ENCODE measurements at regions not wholly inside any gene's neighbourhood (a gene's known extent, or its start where the extent isn't known, plus 50 kb on each side); places are given as distances from the start of the nearest gene placed in this dataset. TPM values are rescaled to one million over a fixed set of nuclear protein-coding genes. Genes with fewer than 3 reads are reported as not detected.
"Not testable (repeated sequence)": the region's sequence is repeated elsewhere in the genome, so short reads cannot be mapped to it uniquely, and the experiment has no call there.

DNA sequence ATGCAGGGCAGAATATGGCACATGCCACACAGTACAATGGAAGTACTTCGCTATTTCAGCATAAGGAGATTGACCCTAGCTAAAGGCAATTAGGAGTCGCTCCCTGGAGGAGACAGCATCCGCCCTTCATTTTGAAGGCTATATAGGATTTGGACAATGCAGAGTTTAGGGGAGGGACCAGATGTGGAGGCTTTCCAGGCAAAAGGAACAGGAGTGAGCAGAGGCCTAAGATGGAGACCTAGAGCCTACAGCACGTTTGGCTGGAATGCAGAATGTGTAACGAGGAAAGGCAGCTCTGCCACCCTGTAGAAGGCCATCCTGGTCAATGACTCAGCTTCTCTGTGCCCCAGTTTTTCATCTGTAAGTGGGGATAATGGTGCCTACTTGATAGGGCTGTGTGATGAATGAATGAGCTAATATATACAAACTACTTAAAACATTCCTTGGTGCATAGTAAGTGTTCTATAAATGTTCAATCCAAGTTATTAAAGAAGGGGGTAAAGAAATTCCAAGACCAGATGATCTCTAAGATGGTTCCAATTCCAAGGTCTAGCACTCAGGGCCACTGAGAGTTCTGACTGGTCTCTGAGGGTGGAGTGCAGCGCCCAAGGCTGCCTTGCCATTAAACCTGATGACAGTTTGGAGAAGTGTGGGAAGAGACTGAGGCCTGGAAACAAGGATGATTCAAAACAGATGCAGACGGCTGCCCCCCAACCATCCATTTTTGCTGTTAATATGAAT is 54.3 kb upstream of the FRMD6 start:
- H3K4me1 ChIP-seq (ENCODE audit: control insufficient read depth, insufficient read depth, low read length) = peaks cover 45% of the 10 kb centered on the region
- no peaks in the 10 kb centered on the region for H3K27me3 ChIP-seq (ENCODE audit: control insufficient read depth, insufficient read depth, low read length)
- H3K9ac ChIP-seq (ENCODE audit: low read depth, low read length) = no peak overlapping the region
- no peak overlapping the region for H3K4me3 ChIP-seq (ENCODE audit: low read length)
- H3K9me3 ChIP-seq (replicated peaks; ENCODE audit: low read length) = no peaks in the 10 kb centered on the region
- no peaks in the 10 kb centered on the region for H3K36me3 ChIP-seq (ENCODE audit: insufficient read depth, low read length)
- H3K4me2 ChIP-seq (ENCODE audit: low read length) = no peak overlapping the region

DNA sequence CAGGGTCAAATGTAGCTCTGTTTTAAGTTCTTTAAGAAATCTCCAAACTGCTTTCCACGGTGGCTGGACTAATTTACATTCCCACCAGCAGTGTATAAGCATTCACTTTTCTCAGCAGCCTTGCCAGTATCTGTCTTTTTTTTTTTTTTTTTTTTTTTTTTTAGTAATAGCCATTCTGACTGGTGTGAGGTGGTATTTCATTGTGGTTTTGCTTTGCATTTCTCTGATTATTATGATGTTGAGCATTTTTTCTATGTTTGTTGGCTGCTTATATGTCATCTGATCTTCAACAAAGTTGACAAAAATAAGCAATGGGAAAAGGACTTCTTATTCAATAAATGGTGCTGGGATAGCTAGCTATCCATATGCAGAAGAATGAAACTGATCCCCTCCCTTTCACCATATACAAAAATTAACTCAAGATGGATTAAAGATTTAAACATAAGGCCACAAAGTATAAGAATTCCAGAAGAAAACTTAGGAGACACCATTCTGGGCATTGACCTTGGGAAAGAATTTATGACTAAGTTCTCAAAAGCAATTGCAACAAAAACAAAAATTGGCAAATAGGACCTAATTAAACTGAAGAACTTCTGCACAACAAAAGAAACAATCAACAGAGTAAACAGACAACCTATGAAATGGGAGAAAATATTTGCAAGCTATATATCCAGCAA is 52.6 kb upstream of the FRMD6 start:
- H3K27me3 ChIP-seq (ENCODE audit: control insufficient read depth, insufficient read depth, low read length); H3K36me3 ChIP-seq (ENCODE audit: insufficient read depth, low read length); H3K4me3 ChIP-seq (ENCODE audit: low read length); H3K9me3 ChIP-seq (replicated peaks; ENCODE audit: low read length): not testable (repeated sequence)
- Histone ChIP-seq H3K9ac (ENCODE audit: low read depth, low read length) (peak overlapping the region; percentile 4), H3K4me2 (ENCODE audit: low read length) (peak overlapping the region; percentile 49), H3K4me1 (ENCODE audit: control insufficient read depth, insufficient read depth, low read length) (peaks cover 44% of the 10 kb centered on the region)

DNA sequence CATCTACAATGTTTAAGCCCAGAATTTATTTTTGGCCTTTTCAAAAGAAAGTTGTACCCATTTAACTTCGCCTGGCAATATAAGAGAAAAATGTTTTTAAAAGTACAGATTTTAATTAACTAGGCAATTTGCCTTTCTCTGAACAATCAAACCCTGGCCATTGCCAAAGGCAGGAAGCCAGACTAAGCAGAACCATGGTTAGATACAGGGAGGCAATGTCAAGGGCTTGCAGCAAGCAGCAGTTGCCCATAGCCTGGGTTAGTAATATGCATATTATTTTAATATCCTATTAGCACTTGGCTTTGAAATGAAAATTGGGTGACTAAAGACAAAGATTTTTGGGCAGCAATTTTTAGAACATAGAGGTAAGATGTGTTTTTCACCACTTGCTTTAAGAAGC is 51.1 kb upstream of the FRMD6 start:
- Histone ChIP-seq H3K4me1 (ENCODE audit: control insufficient read depth, insufficient read depth, low read length) (peaks cover 52% of the 10 kb centered on the region), H3K36me3 (ENCODE audit: insufficient read depth, low read length) (no peaks in the 10 kb centered on the region), H3K27me3 (ENCODE audit: control insufficient read depth, insufficient read depth, low read length) (no peaks in the 10 kb centered on the region), H3K4me3 (ENCODE audit: low read length) (no peak overlapping the region), H3K9ac (ENCODE audit: low read depth, low read length) (no peak overlapping the region), H3K4me2 (ENCODE audit: low read length) (no peak overlapping the region), H3K9me3 (replicated peaks; ENCODE audit: low read length) (no peaks in the 10 kb centered on the region)

Small RNA genes in the stretch of these regions (small RNA-seq; reads per million reads assigned to genes)
- gene RNU6-1291P = not detected
